ENCODE measurements at regions not wholly inside any gene's neighbourhood (a gene's known extent, or its start where the extent isn't known, plus 50 kb on each side); places are given as distances from the start of the nearest gene placed in this dataset.

DNA sequence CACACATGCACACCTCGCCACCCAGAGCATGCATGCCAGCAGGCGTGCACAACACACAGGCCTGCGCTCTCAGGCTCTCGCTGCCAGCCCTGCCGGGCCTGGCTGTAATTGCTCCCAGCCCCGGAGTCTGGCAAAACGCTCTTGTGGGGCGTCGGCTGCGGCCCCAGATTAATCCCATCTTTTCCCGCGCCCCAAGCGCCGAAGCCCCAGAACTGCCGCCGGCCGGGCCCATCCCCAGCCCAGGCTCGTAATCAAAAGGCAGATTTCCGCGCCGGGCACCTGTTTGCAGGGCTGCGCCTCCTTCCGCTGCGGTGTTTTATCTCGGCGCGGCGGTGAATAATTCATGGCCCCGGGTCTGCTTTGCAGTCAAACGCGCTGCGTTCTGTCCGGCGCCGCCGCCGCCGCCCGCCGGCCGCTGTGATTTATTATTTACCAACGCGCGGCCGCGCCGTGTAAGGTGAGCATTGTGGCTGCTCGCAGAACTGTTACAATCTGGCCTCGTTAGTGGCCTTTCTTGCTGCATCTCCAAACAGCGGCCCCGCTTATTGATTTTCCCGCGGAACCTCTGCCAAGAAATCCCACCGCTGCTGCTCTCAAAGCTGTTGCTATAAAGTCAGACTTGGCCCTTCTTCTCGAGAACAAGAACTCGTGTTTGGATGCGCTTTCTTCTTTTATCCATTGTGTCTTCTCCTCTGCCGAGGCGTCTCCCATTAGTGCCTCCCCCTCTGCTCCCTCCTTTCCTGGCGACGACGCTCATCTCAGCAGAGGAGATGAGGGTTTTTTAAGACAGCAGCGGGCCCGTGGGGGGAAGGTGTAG lies 126.1 kb downstream of the IRX5 start:
- no peak for TF ChIP-seq CTCF (conservative IDR thresholded peaks at IDR 0.05)
- TF ChIP-seq ZFX (IDR thresholded peaks at IDR 0.05), result no peak
